ENCODE measurements at regions not wholly inside any gene's neighbourhood (a gene's known extent, or its start where the extent isn't known, plus 50 kb on each side); places are given as distances from the start of the nearest gene placed in this dataset.

DNA sequence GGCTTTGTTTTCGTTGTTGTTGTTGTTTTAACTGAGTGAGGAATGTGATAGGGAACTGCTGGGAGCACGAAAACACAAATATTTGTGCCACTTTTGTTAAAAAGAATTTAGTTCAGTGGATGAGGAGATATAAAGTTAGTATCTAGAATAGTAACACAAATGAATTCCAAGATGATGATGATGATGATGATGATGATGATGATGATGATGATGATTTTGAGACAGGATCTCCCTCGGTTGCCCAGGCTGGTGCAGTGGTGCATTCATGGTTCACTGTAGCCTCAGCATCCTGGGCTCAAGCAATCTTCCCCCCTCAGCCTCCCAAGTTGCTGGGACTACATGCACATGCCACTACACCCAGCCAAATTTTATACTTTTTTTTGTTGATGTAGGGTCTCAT lies 223.7 kb downstream of the DSEL start:
- no peak for DNase-seq

DNA sequence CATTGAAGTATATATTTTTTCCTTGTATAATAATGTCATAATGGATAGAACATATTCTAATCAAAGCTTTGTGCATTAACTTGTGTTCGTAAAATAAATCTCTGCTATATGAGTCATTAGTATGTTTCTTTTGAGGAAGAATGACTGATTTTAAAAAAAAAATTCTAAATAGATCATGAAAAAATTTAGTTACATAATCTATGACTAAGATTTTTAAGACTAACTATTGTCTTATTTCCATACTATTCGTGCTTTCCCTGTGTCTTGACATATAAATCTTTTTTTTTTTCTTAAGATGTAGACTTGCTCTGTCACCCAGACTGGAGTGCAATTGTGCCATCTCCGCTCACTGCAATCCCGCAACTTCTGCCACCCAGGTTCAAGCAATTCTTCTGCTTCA lies 226.1 kb downstream of the DSEL start:
- no peak for DNase-seq

DNA sequence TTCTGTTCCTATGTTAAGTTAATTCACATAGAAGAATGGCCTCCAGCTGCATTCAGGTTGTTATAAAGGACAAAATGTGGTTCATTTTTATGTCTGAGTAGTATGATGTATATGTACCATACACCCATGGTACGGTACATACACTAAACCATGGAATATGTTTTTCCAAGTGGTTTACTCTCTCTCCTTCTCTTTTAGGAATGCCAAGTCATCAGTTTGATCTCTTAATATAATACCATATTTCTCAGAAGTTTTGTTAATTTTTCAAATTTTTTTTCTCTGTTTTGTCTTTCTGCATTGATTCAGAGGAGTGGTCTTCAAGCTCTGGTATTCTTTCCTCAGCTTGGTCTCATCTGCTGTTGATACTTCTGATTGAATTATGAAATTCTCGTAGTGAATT lies 230.9 kb downstream of the DSEL start:
- no peak for DNase-seq

DNA sequence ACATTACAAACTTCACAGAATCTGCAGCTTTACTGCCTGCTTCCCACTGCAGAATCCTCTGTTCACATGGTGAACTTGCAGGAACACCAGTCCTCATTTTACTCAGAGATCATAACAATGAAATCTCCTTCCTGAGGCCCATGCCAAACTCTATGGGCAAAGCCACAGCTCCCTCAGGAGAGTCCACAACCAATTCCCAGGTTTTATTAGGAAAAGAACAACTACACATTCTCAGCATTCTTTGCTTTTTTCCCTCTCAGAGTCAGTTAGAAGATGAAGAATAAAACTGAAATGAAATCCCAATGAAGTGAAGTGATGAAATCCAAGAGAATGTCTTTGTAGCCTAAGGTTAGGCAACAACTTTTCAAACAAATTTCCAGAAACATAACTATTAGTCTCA lies 233.7 kb downstream of the DSEL start:
- no peak for DNase-seq

DNA sequence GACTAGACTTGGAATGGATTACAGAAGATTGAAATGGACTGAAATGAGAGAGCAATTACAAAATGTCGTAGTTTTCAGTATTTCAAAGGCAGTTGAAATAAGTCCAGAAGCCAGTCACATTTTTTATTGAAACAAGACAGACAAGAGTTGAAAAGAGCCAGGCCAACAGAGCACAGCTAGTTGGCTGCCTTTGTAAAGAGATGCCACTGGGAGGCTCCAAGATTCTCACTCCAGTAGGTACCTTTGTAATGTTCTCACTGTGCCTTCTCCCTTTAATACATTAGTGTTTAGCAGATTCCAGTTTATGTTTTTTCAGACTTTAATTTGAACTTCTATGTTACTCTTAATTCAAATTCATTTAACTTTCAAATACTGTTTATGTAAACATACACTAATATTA lies 234.8 kb downstream of the DSEL start:
- DNase-seq, result no peak

DNA sequence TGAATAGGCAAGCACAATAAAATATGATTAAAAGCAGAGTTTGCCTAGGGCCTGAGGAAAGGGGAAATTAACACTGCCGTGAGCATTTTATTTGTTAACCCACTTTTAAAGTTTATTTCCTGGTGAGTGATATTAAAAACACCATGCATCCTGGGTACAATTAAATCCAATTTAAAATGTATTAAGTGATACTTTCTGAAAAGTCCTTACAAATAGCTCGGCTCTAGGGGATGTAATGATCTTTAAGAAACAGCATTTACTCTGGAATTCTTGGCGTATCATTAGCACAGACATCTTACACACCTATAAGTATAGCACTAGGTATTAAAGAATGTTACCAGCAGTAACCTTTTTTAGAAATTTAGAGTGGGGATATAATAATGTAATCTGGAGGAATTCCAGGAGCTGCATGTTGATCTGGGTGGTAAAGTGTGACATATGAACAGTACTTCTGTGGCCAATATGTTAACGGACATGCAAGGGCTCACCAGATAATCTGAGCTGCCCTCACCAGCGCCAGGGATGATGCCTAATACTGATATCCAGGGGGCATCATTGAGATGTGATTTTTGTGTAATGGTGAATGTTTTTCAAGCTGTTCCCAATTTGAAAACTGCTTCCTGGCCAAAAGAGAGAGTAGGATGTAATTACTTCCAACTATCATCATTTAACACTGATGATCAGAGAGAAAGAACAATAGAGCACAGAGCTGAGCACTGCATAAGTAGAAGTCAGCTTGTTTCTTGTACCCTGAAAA lies 235.9 kb downstream of the DSEL start:
- no peak for DNase-seq

DNA sequence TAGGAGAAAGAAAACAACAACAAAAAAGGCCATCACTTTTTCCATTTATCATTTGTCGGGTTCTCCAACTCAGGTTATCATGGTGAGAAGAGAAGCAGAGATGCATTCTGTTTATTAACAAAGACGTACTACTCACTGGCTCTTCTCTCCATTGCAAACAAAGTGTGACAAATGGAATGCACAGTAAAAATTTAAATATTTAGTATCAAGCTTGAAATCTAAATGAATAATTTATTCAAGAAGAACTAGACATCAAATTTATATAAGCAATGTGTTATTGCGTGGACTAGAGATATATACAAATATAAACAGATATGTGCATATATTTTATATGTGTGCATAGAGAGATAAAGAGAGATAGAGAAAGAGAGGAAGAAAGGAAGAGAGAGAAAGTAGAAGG lies 236.5 kb downstream of the DSEL start:
- no peak for DNase-seq

DNA sequence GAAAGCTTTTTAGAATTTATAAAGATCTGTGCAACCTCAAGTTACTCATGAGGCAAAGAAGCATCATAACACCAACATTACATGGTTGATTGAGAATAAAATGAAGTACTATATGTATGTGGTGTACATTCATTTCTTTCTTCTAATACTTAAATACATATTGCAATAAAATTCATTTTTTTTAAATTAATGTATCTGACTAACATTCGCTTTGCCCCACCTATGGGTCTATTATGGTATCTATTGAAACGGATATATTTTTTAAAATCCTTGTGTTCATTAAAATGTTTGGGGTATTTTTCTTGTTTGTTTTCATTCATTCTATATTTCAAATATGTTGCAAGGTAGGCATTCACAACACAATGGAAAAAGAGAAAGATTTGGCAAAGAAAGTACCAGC lies 237.5 kb downstream of the DSEL start:
- DNase-seq, result no peak

DNA sequence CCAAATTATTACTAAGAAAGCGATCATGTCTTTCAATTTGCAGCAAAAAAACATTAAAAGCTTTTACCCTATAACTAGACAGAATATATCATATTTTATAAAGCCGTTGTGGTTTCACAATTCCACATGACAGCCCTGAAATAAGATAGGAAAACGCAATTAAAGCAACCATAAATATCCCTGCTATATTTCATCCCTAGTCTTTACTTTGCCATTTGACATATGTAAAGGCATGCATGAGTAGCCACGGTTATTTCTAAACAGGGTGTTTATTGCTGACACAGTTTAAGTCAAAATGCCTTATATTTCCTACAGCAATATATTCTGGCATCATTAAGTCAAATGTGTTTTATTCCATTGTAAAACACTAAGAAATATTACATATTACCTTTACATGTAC lies 239.9 kb downstream of the DSEL start:
- DNase-seq, result no peak

DNA sequence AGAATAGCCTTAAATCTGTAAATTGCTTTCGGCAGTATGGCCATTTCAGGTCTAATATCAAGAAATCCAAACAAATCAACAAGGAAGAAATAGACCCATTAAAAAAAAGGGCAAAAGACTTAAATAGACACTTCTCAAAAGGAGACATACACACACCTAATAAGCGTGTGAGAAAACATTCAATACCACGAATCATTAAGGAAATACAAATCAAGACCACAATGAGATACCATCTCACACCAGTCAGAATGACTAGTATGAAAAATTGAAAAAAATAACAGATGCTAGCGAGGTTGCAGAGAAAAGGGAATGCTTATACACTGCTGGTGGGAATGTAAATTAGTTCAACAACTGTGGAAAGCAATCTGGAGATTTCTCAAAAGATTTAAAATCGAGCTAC lies 243.2 kb downstream of the DSEL start:
- no peak for DNase-seq

DNA sequence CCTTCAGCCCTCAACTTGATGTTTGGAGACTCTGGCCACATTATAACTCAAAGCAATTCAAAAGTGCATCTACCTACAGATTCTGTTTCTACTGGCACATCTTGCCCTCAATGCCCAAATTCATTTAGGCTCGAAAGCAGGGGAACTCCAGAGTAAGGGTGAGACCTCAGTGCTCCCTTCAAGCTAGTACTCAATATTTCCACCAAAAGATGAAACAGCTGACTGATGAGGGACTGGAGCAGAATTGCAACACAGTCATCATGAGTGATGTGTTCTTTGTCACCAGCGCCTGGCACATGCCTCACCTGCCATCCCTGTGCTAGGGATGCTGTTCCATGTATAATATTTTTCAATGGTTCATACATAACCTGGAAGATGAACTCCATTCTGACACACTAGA lies 247.3 kb downstream of the DSEL start:
- no peak for DNase-seq

DNA sequence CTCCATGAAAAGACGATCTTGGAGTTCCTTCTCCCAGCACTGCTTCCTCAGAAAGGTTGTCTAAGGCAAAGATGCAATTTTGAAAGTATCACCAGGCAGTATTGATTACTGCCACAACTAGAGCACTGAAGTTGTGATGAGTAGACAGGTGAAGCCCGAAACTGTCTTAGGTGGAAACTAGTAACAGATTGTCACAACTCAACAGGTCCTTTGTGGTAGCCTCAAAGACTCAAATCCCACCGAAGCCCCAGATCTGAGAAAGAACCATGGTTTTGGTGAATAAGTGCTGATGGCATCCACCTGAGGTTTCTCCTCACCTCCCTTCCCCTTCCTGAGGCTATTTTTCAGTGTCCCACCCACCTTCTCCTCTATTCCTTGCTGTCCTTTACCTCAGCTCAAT lies 248.0 kb downstream of the DSEL start:
- no peak for DNase-seq

DNA sequence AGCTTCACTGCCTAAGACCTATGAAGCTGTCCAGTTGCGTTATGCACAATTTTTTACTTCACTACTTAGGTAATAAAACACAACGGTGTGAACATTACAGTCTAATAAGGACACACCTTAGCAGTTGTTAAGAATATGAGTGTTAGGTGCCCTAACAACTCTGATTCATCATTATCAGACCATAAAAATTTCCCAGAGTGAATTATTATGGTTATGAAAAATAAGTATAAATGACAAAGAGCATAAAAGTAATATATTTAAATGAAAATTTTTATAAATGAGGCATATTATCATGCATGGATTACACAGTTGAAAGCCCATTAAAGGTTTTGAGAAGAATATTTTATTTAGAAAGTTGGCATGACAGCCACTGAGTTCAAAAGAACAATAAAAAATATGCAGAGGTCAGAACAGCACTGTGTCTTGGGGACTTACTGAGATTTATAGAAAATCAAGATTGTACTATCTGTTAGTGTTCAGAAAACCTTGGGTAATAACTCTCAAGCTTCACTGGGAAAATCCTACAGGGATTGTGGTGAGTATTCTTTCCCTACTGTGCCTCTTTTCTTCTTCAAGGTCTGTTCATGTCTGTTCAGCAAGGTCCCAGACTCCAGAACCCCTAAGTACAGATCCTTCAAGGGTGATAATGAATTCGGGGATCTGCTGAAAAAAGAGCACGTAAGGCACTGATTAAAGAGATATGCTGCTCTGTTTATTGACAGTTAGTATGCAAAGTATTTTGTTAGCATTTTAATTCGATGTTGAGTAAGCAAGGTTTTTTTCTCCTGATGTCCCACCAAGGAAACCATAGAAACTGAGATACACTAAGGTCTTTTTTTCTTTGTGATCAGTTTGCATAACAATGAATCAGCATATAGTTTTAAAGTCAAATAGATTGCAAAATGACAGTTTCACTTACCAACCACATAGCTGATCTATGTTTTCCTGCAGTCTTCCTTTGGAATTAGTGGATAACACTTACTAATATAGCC lies 250.0 kb downstream of the DSEL start:
- no peak for DNase-seq

DNA sequence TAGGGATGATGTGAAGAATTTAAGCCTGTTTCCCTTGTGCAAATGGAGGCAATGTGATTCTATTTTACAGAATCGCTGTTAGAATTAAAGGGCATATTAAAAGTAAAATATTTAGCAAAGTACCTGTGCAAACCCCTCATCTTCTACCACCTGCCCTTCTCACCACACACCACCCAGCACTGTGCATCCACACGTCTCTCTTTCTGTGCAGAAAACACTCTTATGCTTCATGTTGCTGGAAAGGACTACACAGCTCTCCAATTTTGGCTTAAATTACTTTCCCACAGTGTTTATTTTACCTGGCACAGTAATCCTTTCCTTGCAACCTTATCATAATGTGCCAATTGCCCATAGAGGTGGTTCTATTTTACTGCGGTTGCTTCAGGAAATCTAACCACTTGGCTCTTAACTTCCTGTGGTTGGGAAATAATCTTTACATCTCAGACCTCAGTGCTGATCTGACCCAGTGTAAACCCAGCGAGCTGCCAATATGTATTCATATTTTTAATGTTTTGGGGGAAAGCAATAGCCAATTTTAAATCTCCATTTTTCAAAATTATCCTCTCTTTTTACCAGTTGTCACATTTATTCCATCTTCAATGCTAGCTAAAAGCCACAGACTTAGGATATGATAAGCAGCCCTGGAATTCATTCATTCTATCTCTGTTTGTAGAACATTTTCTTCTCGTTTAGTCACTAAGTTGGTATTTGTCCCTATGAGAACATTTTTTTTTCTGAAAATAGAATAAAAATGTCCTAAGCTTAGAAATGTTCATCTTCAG lies 250.9 kb downstream of the DSEL start:
- DNase-seq, result no peak

DNA sequence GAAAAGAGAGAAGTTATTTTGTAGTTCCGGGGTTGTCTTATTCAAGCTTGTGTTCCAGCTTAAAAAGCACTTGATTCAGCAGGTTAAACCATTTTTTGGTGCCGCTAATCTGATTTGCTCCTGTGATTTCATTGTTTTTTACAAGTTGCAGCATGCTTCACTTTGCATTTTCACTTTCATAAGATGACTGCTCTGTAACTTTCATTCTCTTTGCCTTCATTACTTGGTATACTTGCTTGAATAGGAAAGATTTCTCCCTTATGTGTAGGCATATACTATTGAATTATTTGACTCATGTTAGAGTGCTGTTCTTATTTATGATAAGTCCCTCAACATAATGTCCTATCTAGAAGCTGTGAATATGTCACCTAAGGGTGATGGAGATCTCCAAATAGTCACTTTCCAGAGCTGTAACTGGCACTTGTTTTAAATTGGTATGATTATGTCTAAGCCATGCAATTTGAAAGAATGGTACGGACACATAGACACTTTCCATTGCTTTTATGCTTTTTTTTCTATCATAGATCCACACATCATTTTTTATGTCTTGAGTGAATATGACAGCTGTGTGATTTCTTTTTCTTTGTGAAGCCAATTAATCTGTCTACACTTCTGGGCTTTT lies 254.5 kb downstream of the DSEL start:
- DNase-seq, result no peak

DNA sequence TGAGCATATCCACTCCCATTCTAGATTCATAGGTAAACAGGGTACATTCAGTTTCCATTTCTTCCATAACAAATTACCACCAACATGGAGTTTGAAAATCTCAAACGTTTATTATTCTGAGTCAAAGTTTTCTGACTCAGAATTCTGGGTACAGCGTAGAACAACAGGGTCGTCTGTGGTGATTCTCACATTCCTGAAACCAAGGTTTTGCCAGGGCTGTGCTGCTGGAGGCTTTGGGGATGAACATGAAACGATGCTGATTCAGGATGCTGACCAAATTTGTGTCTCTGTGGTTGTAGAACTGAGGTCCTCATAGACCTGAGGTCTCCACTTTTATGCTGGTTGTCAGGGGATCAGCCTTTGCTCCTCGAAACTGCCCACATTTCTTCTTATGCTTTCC lies 255.7 kb downstream of the DSEL start:
- DNase-seq, result no peak

DNA sequence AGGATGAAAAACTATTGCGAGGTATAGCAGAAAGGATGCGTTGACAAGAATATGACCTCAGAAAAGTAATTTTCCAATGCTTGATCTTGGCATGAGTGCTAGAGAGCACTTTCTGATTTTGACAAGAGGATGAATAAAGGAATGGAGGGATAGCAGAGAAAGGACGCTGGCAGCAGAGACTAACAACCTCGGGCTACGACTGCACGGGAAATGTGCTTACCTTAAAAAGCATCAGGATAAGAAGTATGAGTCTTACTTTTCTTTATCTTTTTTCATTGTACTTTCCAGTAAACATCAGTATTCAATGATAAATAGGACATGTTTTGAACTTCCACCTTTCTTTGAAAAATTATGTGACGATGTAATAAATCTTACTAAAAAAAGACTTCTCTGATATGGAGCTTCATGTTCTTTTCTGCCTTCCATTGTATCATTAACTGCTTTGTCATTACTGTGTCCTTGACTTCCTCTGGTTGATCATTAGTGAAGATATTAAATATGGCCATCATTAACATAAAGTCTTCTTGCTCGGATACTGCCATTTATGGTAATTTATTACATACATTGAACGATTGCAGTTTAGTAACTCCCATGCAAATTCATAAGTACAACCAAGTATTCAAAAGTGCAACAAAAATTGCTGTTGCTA lies 265.6 kb downstream of the DSEL start:
- no peak for DNase-seq

DNA sequence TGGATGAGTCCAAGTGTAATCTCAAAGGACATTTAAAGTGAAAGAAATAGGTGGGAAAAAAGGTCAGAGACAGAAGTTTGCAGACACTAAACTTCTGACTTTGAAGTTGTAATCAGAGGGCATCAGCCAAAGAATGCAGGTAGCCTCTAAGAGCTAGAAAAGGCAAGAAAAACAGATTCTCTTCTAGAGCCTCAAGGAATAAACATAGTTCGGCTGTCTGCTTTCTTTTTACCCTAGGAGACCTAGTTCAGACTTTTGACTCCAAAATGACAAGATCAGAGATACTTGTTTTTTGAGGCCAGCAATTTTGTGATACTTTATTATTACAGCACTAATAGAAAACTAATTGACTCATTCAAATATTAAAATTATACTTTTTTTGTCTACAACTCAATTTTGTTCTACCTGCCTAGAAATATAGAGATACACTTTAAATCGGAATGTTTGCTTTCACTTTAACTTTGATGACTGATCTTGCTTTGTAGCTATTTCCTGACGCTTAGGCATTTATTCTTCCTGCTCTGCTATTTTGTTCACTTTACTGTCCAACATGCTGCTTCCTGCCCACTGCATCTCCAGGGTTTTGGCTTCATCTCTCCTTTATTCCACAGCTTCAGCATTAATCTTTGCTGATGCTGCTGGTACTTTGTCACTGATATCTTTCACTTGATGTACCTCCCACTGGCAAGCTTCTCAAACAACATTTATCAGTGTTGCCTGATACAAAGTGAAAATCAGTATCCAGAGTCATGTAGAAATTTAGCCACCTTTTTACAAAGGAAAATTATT lies 272.5 kb downstream of the DSEL start:
- DNase-seq, result no peak

DNA sequence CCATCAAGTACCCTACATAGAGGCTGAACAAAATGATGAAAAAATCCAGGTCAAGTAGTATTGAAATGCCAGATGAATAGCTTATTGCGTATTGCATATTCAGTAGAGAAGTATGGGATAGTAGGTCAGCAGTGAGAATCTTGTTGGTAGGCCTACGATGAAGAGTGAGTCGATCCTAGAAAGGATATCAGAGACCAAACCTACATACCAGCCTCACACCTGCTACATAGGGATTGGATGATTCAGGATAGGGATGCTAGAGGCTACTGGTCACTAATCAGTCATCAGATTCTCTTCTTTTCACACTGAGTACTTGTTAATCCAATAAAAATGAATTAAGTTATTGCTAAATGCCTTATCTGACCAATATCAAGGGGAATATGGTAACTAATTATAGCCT lies 274.5 kb downstream of the DSEL start:
- DNase-seq, result no peak

DNA sequence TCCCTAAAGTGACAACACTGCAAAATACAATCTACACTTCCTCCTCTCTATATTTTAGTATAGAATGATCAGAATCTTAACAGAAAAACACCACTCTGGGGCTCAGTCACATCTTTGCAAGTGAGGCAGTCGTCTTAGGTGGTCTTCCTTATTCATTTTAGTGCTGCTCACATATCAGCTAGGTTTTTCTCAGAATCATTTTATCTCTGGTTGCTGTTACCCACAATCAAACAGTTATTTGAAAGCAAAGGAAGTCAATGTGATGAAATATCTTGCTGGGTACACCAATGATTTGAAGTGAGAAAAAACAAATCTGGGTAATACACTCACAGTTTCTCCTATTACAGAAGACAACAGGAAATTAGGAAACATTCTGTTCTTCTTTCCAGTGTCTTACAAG lies 275.2 kb downstream of the DSEL start:
- DNase-seq, result no peak
